ENCODE measurements at regions not wholly inside any gene's neighbourhood (a gene's known extent, or its start where the extent isn't known, plus 50 kb on each side); places are given as distances from the start of the nearest gene placed in this dataset.

- Histone ChIP-seq H2AFZ (peak overlapping the region; percentile 75), H3K79me2 (ENCODE audit: low read depth) (no peaks in the 10 kb centered on the region), H3K9me3 (ENCODE audit: insufficient read depth, low read depth) (0 out of 2 replicates have a peak, but pooled peaks cover 3% of the 10 kb centered on the region), H4K20me1 (ENCODE audit: insufficient read depth) (no peaks in the 10 kb centered on the region), H3K4me1 (replicated peaks; ENCODE audit: insufficient read depth) (peaks cover 30% of the 10 kb centered on the region), H3K36me3 (ENCODE audit: low read depth) (no peaks in the 10 kb centered on the region), H3K27ac (peak overlapping the region; percentile 95), H3K27me3 (ENCODE audit: insufficient read depth, low read depth) (no peaks in the 10 kb centered on the region), H3K4me2 (peak overlapping the region; percentile 72), H3F3A (ENCODE audit: insufficient read depth, low read depth) (peaks cover 22% of the 10 kb centered on the region), H3K9me2 (ENCODE audit: insufficient read depth) (no peaks in the 10 kb centered on the region), H3K4me3 (peak overlapping the region; percentile 22; the same call in 1 of the 2 replicates)
- intact Hi-C loops (cut with micrococcal nuclease; ENCODE audit: unreplicated experiment) = loop anchor here (1.0 kb wide), 2 partner anchors 12 to 161 kb away; partner anchors contain the start of genes ACP1 and SH3YL1
- CTCF ChIA-PET = no interaction called here
- no TSS peak for BruUV-seq (replicated peaks)
- no peak for TF ChIP-seq EZH2 (IDR thresholded peaks at IDR 0.05; ENCODE audit: low read depth)
- POLR2A ChIA-PET (ENCODE audit: unreplicated experiment) = interaction anchor here (0.5 to 1.0 kb wide), 5 partner anchors 14 to 1292 kb away, joined by 3 to 11 read pairs (median 8); no protein-coding TSS in a partner anchor
- DNase-seq = peak in 1 of 2 experiments; percentile 25
Observed at GRCh38 chr2:425243-425642, 137.4 kb upstream of the ALKAL2 start.

GRCh38 chr2:424306-425171 lies 136.6 kb upstream of the ALKAL2 start:
- no peaks in the 10 kb centered on the region for H3K36me3 ChIP-seq (ENCODE audit: low read depth)
- peak overlapping the region; percentile 72 for H3K4me2 ChIP-seq
- TSS peak; percentile 89 for BruUV-seq (replicated peaks)
- intact Hi-C loops (cut with micrococcal nuclease; ENCODE audit: unreplicated experiment) = loop anchor here (1.0 kb wide), 2 partner anchors 13 to 160 kb away; partner anchors contain the start of genes ACP1 and SH3YL1
- H3K9me3 ChIP-seq (ENCODE audit: insufficient read depth, low read depth) = 0 out of 2 replicates have a peak, but pooled peaks cover 6% of the 10 kb centered on the region
- H3F3A ChIP-seq (ENCODE audit: insufficient read depth, low read depth) = peaks cover 22% of the 10 kb centered on the region
- peaks cover 30% of the 10 kb centered on the region for H3K4me1 ChIP-seq (replicated peaks; ENCODE audit: insufficient read depth)
- H3K27ac ChIP-seq = peak overlapping the region; percentile 95
- H3K9me2 ChIP-seq (ENCODE audit: insufficient read depth) = no peaks in the 10 kb centered on the region
- TF ChIP-seq CTCF (conservative IDR thresholded peaks at IDR 0.05) (no peak), EZH2 (IDR thresholded peaks at IDR 0.05; ENCODE audit: low read depth) (no peak)
- H3K4me3 ChIP-seq = peak overlapping the region; percentile 42; the same call in 1 of the 2 replicates
- no peaks in the 10 kb centered on the region for H3K27me3 ChIP-seq (ENCODE audit: insufficient read depth, low read depth)
- peak; percentile 49 to 98 for DNase-seq
- H2AFZ ChIP-seq = peak overlapping the region; percentile 75
- CTCF ChIA-PET = no interaction called here
- POLR2A ChIA-PET (ENCODE audit: unreplicated experiment) = interaction anchor here (0.5 to 1.0 kb wide), 6 partner anchors 14 to 1293 kb away, joined by 3 to 11 read pairs (median 8); no protein-coding TSS in a partner anchor
- H3K79me2 ChIP-seq (ENCODE audit: low read depth) = no peaks in the 10 kb centered on the region
- no peaks in the 10 kb centered on the region for H4K20me1 ChIP-seq (ENCODE audit: insufficient read depth)

GRCh38 chr2:423479-423878 lies 135.6 kb upstream of the ALKAL2 start:
- peak overlapping the region; percentile 95 for H3K27ac ChIP-seq
- no peaks in the 10 kb centered on the region for H3K36me3 ChIP-seq (ENCODE audit: low read depth)
- BruUV-seq (replicated peaks) = no TSS peak
- peak overlapping the region; percentile 72 for H3K4me2 ChIP-seq
- H3K27me3 ChIP-seq (ENCODE audit: insufficient read depth, low read depth) = no peaks in the 10 kb centered on the region
- TF ChIP-seq CTCF (conservative IDR thresholded peaks at IDR 0.05) (no peak), EZH2 (IDR thresholded peaks at IDR 0.05; ENCODE audit: low read depth) (no peak)
- H3K4me3 ChIP-seq = peak overlapping the region; percentile 42; the same call in 1 of the 2 replicates
- H3K9me3 ChIP-seq (ENCODE audit: insufficient read depth, low read depth) = 0 out of 2 replicates have a peak, but pooled peaks cover 9% of the 10 kb centered on the region
- H2AFZ ChIP-seq = no peak overlapping the region
- DNase-seq = no peak
- peaks cover 22% of the 10 kb centered on the region for H3F3A ChIP-seq (ENCODE audit: insufficient read depth, low read depth)
- H3K9me2 ChIP-seq (ENCODE audit: insufficient read depth) = no peaks in the 10 kb centered on the region
- CTCF ChIA-PET = no interaction called here
- H3K79me2 ChIP-seq (ENCODE audit: low read depth) = no peaks in the 10 kb centered on the region
- POLR2A ChIA-PET (ENCODE audit: unreplicated experiment) = no interaction called here
- peaks cover 30% of the 10 kb centered on the region for H3K4me1 ChIP-seq (replicated peaks; ENCODE audit: insufficient read depth)
- intact Hi-C loops (cut with micrococcal nuclease; ENCODE audit: unreplicated experiment) = no loop called here
- H4K20me1 ChIP-seq (ENCODE audit: insufficient read depth) = no peaks in the 10 kb centered on the region
